Mucosa of descending colon (tissue), 3 donors: ENCODE measurements at regions not wholly inside any gene's neighbourhood (a gene's known extent, or its start where the extent isn't known, plus 50 kb on each side); places are given as distances from the start of the nearest gene placed in this dataset.
A peak's percentile ranks its signal among the peaks of the same experiment; 100 is the strongest.

Experiments
- ATAC-seq: fragments of 200-7000 bp; cut with Tn5 transposase; one replicate; pipeline ENCODE4 v1.9.1; 2020; ENCODE audit warnings: mild to moderate bottlenecking, moderate library complexity
- DNase-seq, 3 donors: peaks; one replicate each; pipeline ENCODE4 v3.0.0-alpha.2; 2020
- H3K36me3 ChIP-seq: fragments of 200-600 bp; one replicate; pipeline ENCODE4 v1.8.0; 2021; ENCODE audit warnings: low read depth, mild to moderate bottlenecking
- H3K4me1 ChIP-seq: fragments of 200-600 bp; one replicate; pipeline ENCODE4 v1.8.0; 2021; ENCODE audit warnings: low read depth, mild to moderate bottlenecking
- H3K4me3 ChIP-seq: fragments of 200-600 bp; one replicate; pipeline ENCODE4 v1.8.0; 2021; ENCODE audit warnings: mild to moderate bottlenecking
- H3K9me3 ChIP-seq: fragments of 200-600 bp; one replicate; pipeline ENCODE4 v1.8.0; 2021; ENCODE audit warnings: mild to moderate bottlenecking
- CTCF ChIP-seq: fragments of 200-600 bp; IDR thresholded peaks from one replicate; pipeline ENCODE4 v1.8.0; 2022; ENCODE audit warnings: antibody characterized with exemption, mild to moderate bottlenecking
- intact Hi-C, 2 donors: fragments of 100-400 bp; cut with DNase I in 1 of 2; cut with micrococcal nuclease in 1 of 2; formaldehyde crosslinking; loops; one replicate each; pipeline versions ENCODE4 v1.11.0 to v1.11.1; 2022; cut with DNase I, micrococcal nuclease
- donor health status: DM: no; HTN: no; CAD: no; lungs with moderate emphysema.
- donor health status: DM: no; HTN: no; CAD: no.
- donor health status: DM: no; HTN: yes; CAD: no.

GRCh38 chr6:14873781-14874441 lies 372.0 kb upstream of the JARID2 start:
- DNase-seq, result no peak
- H3K36me3 ChIP-seq, result no peaks in the 10 kb centered on the region
- intact Hi-C loops, result no loop called here
- no peaks in the 10 kb centered on the region for H3K4me1 ChIP-seq
- no peak for TF ChIP-seq CTCF
- ATAC-seq, result no peak
- H3K4me3 ChIP-seq, result no peak overlapping the region
- H3K9me3 ChIP-seq, result no peaks in the 10 kb centered on the region

- no peak for DNase-seq
- intact Hi-C loops, result no loop called here
- Histone ChIP-seq H3K36me3 (no peaks in the 10 kb centered on the region), H3K9me3 (no peaks in the 10 kb centered on the region), H3K4me1 (no peaks in the 10 kb centered on the region), H3K4me3 (no peak overlapping the region)
- TF ChIP-seq CTCF, result no peak
- no peak for ATAC-seq
These were observed 370.8 kb upstream of the JARID2 start for GRCh38 chr6:14874975-14875480.

GRCh38 chr6:14875481-14876063 lies 370.3 kb upstream of the JARID2 start:
- ATAC-seq, result no peak
- intact Hi-C loops, result no loop called here
- H3K4me3 ChIP-seq, result no peak overlapping the region
- no peak for DNase-seq
- no peaks in the 10 kb centered on the region for H3K9me3 ChIP-seq
- no peaks in the 10 kb centered on the region for H3K36me3 ChIP-seq
- H3K4me1 ChIP-seq, result no peaks in the 10 kb centered on the region
- TF ChIP-seq CTCF, result no peak

GRCh38 chr6:14876778-14877613 lies 368.9 kb upstream of the JARID2 start:
- Histone ChIP-seq H3K36me3 (no peaks in the 10 kb centered on the region), H3K9me3 (no peaks in the 10 kb centered on the region), H3K4me3 (no peak overlapping the region), H3K4me1 (no peaks in the 10 kb centered on the region)
- peak; percentile 73 for ATAC-seq
- DNase-seq, result no peak
- intact Hi-C loops, result no loop called here
- TF ChIP-seq CTCF, result no peak

- Histone ChIP-seq H3K4me3 (no peak overlapping the region), H3K36me3 (no peaks in the 10 kb centered on the region), H3K4me1 (no peaks in the 10 kb centered on the region), H3K9me3 (no peaks in the 10 kb centered on the region)
- DNase-seq (no peak), ATAC-seq (no peak)
- TF ChIP-seq CTCF, result no peak
- intact Hi-C loops, result no loop called here
These were observed 368.1 kb upstream of the JARID2 start for GRCh38 chr6:14877758-14878157.
